Stimulated activated naive CD8-positive, alpha-beta T cell treated with anti-CD3 and anti-CD28 coated beads, Interleukin-15, amount 100 ng/mL, for 72 hours (primary cell): ENCODE measurements at regions not wholly inside any gene's neighbourhood (a gene's known extent, or its start where the extent isn't known, plus 50 kb on each side); places are given as distances from the start of the nearest gene placed in this dataset.

Experiments used
- ATAC-seq: fragments of 150-1000 bp; cut with Tn5 transposase; 2 replicates; pipeline ENCODE4 v1.10.0; 2021; ENCODE audit warnings: mild to moderate bottlenecking, moderate library complexity
- DNase-seq, 2 donors: peaks; one replicate each; pipeline ENCODE4 v3.0.0; 2021 to 2022
- H3K27ac Mint-ChIP-seq, 2 donors: one replicate each; pipeline ENCODE4 v1.8.0; 2022; ENCODE audit warnings: mild to moderate bottlenecking in 2 of 2, mixed read lengths in 2 of 2, moderate library complexity in 2 of 2
- H3K27me3 Mint-ChIP-seq: one replicate; pipeline ENCODE4 v1.8.0; 2022; ENCODE audit warnings: mixed read lengths
- H3K4me1 Mint-ChIP-seq: one replicate; pipeline ENCODE4 v1.8.0; 2022; ENCODE audit warnings: mild to moderate bottlenecking, mixed read lengths
- H3K4me3 Mint-ChIP-seq, 2 donors: one replicate each; pipeline ENCODE4 v1.8.0; 2022; ENCODE audit warnings: mild to moderate bottlenecking in 2 of 2, mixed read lengths in 2 of 2, moderate library complexity in 1 of 2
- H3K9me3 Mint-ChIP-seq, 2 donors: one replicate each; pipeline ENCODE4 v1.8.0; 2022; ENCODE audit warnings: mixed read lengths in 2 of 2

- H3K27me3 Mint-ChIP-seq, result peaks cover 15% of the 10 kb centered on the region
- ATAC-seq (no peak), DNase-seq (no peak)
- no peaks in the 10 kb centered on the region for H3K4me1 Mint-ChIP-seq
- H3K4me3 Mint-ChIP-seq, result no peak overlapping the region
- H3K27ac Mint-ChIP-seq, result no peak overlapping the region
- peaks cover 0 to 5% of the 10 kb centered on the region in 2 donors for H3K9me3 Mint-ChIP-seq
These were observed 585.1 kb downstream of the TLE4 start for GRCh38 chr9:80156756-80157472.

GRCh38 chr9:80156262-80156661 lies 584.5 kb downstream of the TLE4 start:
- ATAC-seq, result no peak
- no peak overlapping the region for H3K4me3 Mint-ChIP-seq
- H3K9me3 Mint-ChIP-seq, result peaks cover 0 to 5% of the 10 kb centered on the region in 2 donors
- DNase-seq, result no peak
- peaks cover 15% of the 10 kb centered on the region for H3K27me3 Mint-ChIP-seq
- H3K27ac Mint-ChIP-seq, result no peak overlapping the region
- H3K4me1 Mint-ChIP-seq, result no peaks in the 10 kb centered on the region

DNA sequence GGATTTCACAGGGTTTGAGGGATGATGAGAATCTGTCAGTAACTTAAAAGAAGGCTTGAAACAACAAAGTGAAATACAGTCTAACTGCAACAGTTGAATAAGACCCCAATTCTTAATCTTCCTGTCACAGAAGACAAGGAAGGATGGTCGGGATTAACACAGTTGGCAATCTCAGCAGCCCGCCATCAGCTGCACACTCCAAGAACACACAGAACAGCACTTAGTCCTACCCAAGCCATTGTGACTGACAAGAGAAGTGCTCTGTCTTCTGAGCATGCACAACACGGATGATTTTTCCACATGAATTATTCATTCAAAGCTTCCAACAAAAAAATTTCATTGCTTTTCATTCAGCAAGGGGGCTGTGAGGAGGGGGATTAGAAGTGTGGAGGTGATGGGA lies 576.1 kb downstream of the TLE4 start:
- no peak for ATAC-seq
- no peaks in the 10 kb centered on the region for H3K4me1 Mint-ChIP-seq
- peaks cover 18 to 19% of the 10 kb centered on the region in 2 donors for H3K9me3 Mint-ChIP-seq
- no peaks in the 10 kb centered on the region for H3K27me3 Mint-ChIP-seq
- H3K4me3 Mint-ChIP-seq, result no peak overlapping the region
- H3K27ac Mint-ChIP-seq, result no peak overlapping the region
- DNase-seq, result no peak

GRCh38 chr9:80146466-80146865 lies 574.7 kb downstream of the TLE4 start:
- peaks cover 18 to 19% of the 10 kb centered on the region in 2 donors for H3K9me3 Mint-ChIP-seq
- no peak for DNase-seq
- H3K27me3 Mint-ChIP-seq, result no peaks in the 10 kb centered on the region
- no peak for ATAC-seq
- H3K27ac Mint-ChIP-seq, result no peak overlapping the region
- no peaks in the 10 kb centered on the region for H3K4me1 Mint-ChIP-seq
- H3K4me3 Mint-ChIP-seq, result no peak overlapping the region

GRCh38 chr9:80144856-80145255 lies 573.1 kb downstream of the TLE4 start:
- no peaks in the 10 kb centered on the region for H3K27me3 Mint-ChIP-seq
- H3K4me3 Mint-ChIP-seq, result no peak overlapping the region
- peaks cover 9 to 11% of the 10 kb centered on the region in 2 donors for H3K9me3 Mint-ChIP-seq
- H3K27ac Mint-ChIP-seq, result no peak overlapping the region
- DNase-seq (no peak), ATAC-seq (no peak)
- no peaks in the 10 kb centered on the region for H3K4me1 Mint-ChIP-seq

- peaks cover 5 to 7% of the 10 kb centered on the region in 2 donors for H3K9me3 Mint-ChIP-seq
- ATAC-seq, result no peak
- H3K4me1 Mint-ChIP-seq, result no peaks in the 10 kb centered on the region
- no peak for DNase-seq
- H3K4me3 Mint-ChIP-seq, result no peak overlapping the region
- no peak overlapping the region for H3K27ac Mint-ChIP-seq
- H3K27me3 Mint-ChIP-seq, result peaks cover 4% of the 10 kb centered on the region
These were observed 572.6 kb downstream of the TLE4 start for GRCh38 chr9:80144406-80144805.

DNA sequence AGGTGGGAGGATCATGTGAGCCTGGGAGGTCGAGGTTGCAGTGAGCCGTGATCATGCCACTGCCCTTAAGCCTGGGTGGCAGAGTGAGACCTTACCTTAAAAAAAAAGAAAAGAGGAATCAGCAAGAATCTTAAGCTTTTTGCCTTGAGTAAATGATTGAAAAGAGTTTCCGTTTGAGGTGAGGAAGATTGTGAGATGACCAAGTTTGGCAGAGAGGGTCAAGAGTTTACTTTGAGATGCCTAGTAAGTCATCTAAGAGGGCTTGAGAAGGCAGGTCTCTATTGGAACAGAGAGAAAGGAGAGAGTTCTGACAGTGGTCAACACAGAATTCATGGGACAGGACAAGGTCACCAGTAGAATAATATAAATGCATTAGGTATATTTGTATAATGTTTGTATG lies 572.1 kb downstream of the TLE4 start:
- Mint-ChIP-seq H3K4me1 (no peaks in the 10 kb centered on the region), H3K27me3 (peaks cover 9% of the 10 kb centered on the region), H3K9me3 (peaks cover 0 to 2% of the 10 kb centered on the region in 2 donors), H3K27ac (no peak overlapping the region), H3K4me3 (no peak overlapping the region)
- ATAC-seq, result no peak
- DNase-seq, result no peak

DNA sequence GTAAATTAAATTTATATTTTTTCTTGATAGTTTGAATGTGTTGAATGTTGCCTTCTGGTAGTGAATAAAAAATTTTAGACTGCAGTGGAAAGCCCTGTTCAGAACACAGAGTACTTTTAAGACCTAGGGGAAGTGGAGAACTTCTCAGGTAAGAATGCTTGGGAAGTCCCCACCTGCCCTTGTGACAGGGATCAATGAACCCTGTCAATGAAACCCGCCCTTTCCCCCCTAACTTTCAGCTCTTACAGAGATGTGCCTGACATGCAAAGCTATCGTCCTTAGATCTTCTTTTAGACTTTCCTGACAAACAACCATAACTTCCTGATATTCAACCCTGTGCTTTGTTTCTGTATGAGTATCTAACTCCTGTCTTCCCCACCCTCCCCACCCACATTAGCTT lies 562.7 kb downstream of the TLE4 start:
- peaks cover 8% of the 10 kb centered on the region for H3K4me1 Mint-ChIP-seq
- H3K4me3 Mint-ChIP-seq, result no peak overlapping the region
- peaks cover 8% of the 10 kb centered on the region for H3K27me3 Mint-ChIP-seq
- no peak for ATAC-seq
- H3K27ac Mint-ChIP-seq, result peak overlapping the region in 1 of 2 donors; percentile 69
- no peak for DNase-seq
- no peaks in the 10 kb centered on the region for H3K9me3 Mint-ChIP-seq

DNA sequence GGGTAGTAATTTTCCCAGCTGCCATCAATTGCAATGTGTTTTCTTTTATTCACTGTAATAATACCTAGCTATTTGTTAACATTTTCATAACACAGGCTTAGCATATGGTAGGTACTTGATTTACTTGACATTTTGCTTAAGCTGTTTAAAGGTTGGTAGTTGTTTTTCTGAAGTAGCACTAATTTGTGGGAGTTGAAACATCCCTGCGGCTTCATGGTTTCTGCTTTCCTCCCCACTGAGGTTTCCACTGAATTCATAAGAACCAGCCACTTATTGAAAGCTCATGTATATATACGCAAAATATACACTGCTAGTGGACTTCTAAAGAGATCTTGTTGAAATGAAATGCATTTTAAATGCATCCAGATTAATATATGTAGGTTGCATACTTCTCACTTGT lies 559.9 kb downstream of the TLE4 start:
- ATAC-seq (no peak), DNase-seq (no peak)
- Mint-ChIP-seq H3K4me3 (no peak overlapping the region), H3K27ac (no peak overlapping the region), H3K4me1 (peaks cover 8% of the 10 kb centered on the region), H3K9me3 (no peaks in the 10 kb centered on the region), H3K27me3 (peaks cover 20% of the 10 kb centered on the region)

DNA sequence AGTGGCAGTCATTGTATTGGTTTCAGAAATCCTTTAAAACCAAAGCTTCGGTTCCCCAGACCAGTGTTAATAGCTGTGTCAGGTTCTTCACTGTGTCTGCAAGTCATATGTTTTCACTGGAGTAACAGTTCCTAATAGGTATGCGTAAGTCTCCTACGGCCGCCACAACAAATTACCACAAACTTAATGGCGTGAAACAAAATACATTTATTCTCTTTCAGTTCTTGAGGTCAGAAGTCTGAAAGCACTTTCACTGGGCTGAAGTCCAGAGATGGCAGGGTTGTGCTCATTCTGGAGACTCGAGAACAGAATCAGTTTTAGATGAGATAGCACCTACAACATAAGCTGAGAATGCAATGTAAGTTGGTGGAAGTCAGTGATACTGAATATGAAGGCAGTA lies 556.2 kb downstream of the TLE4 start:
- ATAC-seq (no peak), DNase-seq (no peak)
- Mint-ChIP-seq H3K27ac (peak overlapping the region in 1 of 2 donors; percentile 6), H3K9me3 (no peaks in the 10 kb centered on the region), H3K4me3 (no peak overlapping the region), H3K27me3 (peaks cover 25% of the 10 kb centered on the region), H3K4me1 (no peaks in the 10 kb centered on the region)

GRCh38 chr9:80125731-80126264 lies 554.0 kb downstream of the TLE4 start:
- Mint-ChIP-seq H3K27me3 (peaks cover 25% of the 10 kb centered on the region), H3K4me3 (no peak overlapping the region), H3K4me1 (no peaks in the 10 kb centered on the region), H3K9me3 (no peaks in the 10 kb centered on the region), H3K27ac (no peak overlapping the region)
- ATAC-seq (no peak), DNase-seq (no peak)

- Mint-ChIP-seq H3K27ac (no peak overlapping the region), H3K4me3 (no peak overlapping the region), H3K27me3 (peaks cover 12% of the 10 kb centered on the region), H3K4me1 (no peaks in the 10 kb centered on the region), H3K9me3 (peaks cover 6 to 9% of the 10 kb centered on the region in 2 donors)
- no peak for DNase-seq
- ATAC-seq, result no peak
These were observed 545.3 kb downstream of the TLE4 start for GRCh38 chr9:80117031-80117430.

DNA sequence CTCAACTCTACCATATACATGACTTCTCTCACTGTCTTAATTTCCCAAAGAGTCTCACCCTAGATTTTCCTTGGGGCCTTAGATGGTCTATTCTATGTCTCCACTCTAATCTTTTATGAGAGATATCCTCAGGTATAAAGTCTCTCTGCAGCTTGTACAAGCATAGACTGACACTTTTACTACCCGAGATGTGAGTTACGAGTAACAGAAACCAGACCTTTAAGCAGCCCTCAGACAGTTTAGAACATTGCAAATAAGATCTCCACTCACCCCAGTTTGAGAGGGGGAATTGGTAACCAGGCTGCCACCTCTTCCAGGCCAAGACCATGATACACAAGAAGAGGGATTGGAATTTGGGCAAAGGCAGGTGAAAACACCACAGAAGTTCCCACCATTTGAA lies 542.5 kb downstream of the TLE4 start:
- no peak for ATAC-seq
- no peak overlapping the region for H3K4me3 Mint-ChIP-seq
- H3K27me3 Mint-ChIP-seq, result peaks cover 12% of the 10 kb centered on the region
- no peaks in the 10 kb centered on the region for H3K4me1 Mint-ChIP-seq
- peaks cover 9 to 10% of the 10 kb centered on the region in 2 donors for H3K9me3 Mint-ChIP-seq
- H3K27ac Mint-ChIP-seq, result no peak overlapping the region
- no peak for DNase-seq

- Mint-ChIP-seq H3K9me3 (peaks cover 0 to 8% of the 10 kb centered on the region in 2 donors), H3K27ac (no peak overlapping the region), H3K4me3 (no peak overlapping the region), H3K4me1 (no peaks in the 10 kb centered on the region), H3K27me3 (peaks cover 8% of the 10 kb centered on the region)
- ATAC-seq (no peak), DNase-seq (no peak)
These were observed 536.3 kb downstream of the TLE4 start for GRCh38 chr9:80107931-80108660.

DNA sequence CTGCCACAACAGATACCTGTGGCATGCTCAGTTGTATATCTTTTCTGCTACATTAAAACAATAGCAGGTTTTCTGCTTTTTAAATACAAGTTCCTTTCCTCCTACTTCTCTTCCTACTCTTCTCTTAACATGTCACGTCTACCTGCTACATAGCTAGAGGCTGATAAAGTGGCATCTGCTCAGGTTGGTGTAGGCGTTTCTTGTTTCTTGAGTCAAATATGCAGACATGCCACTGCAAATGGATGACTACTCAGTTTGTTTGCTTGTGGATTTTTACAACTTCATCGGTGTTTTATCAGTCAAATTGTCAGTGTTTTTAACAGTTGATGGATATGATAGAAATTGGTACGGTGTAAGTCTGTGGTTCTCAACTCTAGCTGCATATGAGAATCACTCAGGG lies 525.7 kb downstream of the TLE4 start:
- Mint-ChIP-seq H3K27me3 (peaks cover 10% of the 10 kb centered on the region), H3K27ac (no peak overlapping the region), H3K4me3 (no peak overlapping the region), H3K9me3 (no peaks in the 10 kb centered on the region), H3K4me1 (peaks cover 17% of the 10 kb centered on the region)
- no peak for ATAC-seq
- no peak for DNase-seq

GRCh38 chr9:80094176-80094771 lies 522.5 kb downstream of the TLE4 start:
- H3K4me3 Mint-ChIP-seq, result no peak overlapping the region
- DNase-seq (no peak), ATAC-seq (peak; percentile 88)
- peaks cover 17% of the 10 kb centered on the region for H3K4me1 Mint-ChIP-seq
- no peaks in the 10 kb centered on the region for H3K9me3 Mint-ChIP-seq
- peaks cover 10% of the 10 kb centered on the region for H3K27me3 Mint-ChIP-seq
- peak overlapping the region in 1 of 2 donors; percentile 40 for H3K27ac Mint-ChIP-seq
